NT2/D1 (cell line): ENCODE measurements at regions not wholly inside any gene's neighbourhood (a gene's known extent, or its start where the extent isn't known, plus 50 kb on each side); places are given as distances from the start of the nearest gene placed in this dataset.

Experiments used
- DNase-seq: peaks from one replicate; pipeline ENCODE4 v3.0.0-alpha.2; 2011; ENCODE audit warnings: low read depth, low spot score
- H3K27me3 ChIP-seq: 2 replicates; pipeline ENCODE4 v1.6.0; 2011; ENCODE audit warnings: mild to moderate bottlenecking; ENCODE audit not compliant: insufficient read length, insufficient read depth
- H3K36me3 ChIP-seq: 2 replicates; pipeline ENCODE4 v1.6.1; 2011; ENCODE audit warnings: mild to moderate bottlenecking, low read length, mixed read lengths; ENCODE audit not compliant: insufficient read depth, insufficient read length
- H3K4me1 ChIP-seq: 2 replicates; pipeline ENCODE4 v1.5.1; 2011; ENCODE audit not compliant: insufficient read depth, insufficient read length
- H3K4me3 ChIP-seq: 2 replicates; pipeline ENCODE4 v1.5.1; 2011; ENCODE audit warnings: low read depth; ENCODE audit not compliant: insufficient read length
- H3K9ac ChIP-seq: 2 replicates; pipeline ENCODE4 v1.6.0; 2011; ENCODE audit warnings: low read depth; ENCODE audit not compliant: insufficient read length
- H3K9me3 ChIP-seq: 2 replicates; pipeline ENCODE4 v1.5.1; 2011; ENCODE audit warnings: mild to moderate bottlenecking, low read length; ENCODE audit not compliant: insufficient read depth
- SUZ12 ChIP-seq: IDR thresholded peaks from 2 replicates; pipeline ENCODE4 v1.6.1; 2011; ENCODE audit not compliant: insufficient read length, insufficient read depth; ENCODE audit errors: extremely low read depth
- YY1 ChIP-seq: IDR thresholded peaks from 2 replicates; pipeline ENCODE4 v1.6.1; 2011; ENCODE audit not compliant: insufficient read length, insufficient read depth
- ZNF274 ChIP-seq: IDR thresholded peaks from 2 replicates; pipeline ENCODE4 v1.6.1; 2011; ENCODE audit warnings: mild to moderate bottlenecking, low read depth, low read length

DNA sequence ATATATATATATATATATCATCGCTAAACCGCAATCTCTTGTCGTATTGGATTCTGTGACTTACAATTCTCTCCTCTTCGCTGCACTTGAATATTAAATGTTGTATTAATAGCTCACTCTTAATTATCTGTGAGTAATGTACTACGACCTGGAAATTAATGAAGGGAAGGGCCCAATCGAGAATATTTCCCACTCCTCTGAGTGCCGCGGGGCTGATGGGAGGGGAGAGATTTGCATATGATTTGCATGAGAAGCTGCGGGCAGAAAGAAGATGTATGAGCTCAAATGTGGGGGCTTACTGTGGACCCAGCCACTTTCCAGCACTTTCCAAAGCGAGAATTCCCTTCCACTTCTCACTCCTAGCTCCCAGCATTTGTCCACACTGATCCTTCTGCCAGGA is 141.2 kb downstream of the MN1 start:
- Histone ChIP-seq H3K4me3 (no peak overlapping the region), H3K36me3 (no peaks in the 10 kb centered on the region), H3K27me3 (no peaks in the 10 kb centered on the region), H3K4me1 (no peaks in the 10 kb centered on the region), H3K9me3 (0 out of 2 replicates have a peak, but pooled peaks cover 7% of the 10 kb centered on the region), H3K9ac (no peak overlapping the region)
- no peak for TF ChIP-seq SUZ12
- DNase-seq: no peak

DNA sequence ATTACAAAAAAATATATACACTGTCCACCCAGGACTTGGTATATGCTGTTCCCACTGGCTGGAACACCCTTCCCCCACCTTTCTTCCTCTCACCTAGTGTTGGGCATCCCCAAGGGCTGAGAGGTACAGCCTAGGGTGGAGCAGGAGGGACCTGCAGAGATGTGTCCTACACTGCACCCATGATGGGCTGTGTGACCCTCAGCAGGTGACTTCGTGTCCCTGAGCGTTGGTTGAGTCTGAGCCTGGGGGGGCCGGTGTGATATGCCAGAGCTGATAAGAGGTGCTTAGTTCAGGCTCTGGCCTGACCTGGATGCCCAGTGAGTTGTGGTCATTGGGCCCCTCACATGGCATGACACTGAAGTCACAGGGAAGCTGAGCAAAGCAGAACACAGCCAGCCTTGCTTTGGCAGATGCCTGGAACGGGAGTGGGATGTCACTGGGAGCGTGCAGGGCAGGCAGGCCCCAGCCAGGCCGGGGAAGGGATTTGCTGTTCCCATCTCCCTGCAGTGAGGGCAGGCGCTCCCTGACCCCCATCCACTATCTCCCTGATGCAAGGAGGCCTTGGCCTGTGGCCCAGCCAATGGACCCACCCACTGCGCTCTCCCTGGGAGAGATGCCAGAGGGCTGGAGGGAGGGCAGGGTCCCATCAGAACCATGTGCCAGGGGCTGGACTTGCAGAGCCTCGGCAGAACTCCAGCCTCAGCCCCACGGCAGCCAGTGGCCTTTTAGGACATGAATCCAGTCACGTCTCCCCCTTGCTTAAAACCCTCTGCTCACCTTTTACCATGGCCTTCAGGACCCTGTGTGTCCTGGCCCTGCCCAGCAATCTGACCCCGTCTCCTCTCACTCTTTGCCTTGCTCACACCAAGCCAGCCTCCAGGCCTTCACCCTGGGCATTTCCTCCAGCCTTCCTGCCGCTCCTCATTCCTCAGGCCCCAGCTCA is 138.9 kb downstream of the MN1 start:
- no peak overlapping the region for H3K4me3 ChIP-seq
- DNase-seq: no peak
- no peaks in the 10 kb centered on the region for H3K36me3 ChIP-seq
- peaks cover 6% of the 10 kb centered on the region; the same call in 1 of the 2 replicates for H3K9me3 ChIP-seq
- H3K4me1 ChIP-seq: peaks cover 5% of the 10 kb centered on the region
- H3K27me3 ChIP-seq: no peaks in the 10 kb centered on the region
- TF ChIP-seq SUZ12: no peak
- TF ChIP-seq ZNF274: no peak
- TF ChIP-seq YY1: no peak
- H3K9ac ChIP-seq: no peak overlapping the region

DNA sequence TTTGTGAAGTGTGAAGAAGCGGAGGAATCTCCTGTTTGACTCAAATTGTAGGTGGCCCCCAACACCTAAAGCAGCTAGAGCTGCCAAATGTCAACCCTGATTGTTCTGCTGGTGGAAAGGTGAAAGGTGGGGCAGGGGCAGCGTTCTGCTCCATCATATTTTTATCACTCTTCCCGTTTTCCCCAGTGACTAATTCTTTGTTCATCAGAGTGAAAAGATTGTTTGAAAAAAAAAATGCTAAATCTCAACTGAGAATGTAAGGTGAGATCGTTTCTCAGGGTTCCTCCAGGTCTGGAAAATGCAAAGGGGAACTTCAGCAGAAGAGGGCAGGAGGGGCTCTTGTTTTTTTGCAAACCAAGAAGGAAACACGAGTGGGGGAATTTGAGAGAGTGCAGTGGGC is 137.7 kb downstream of the MN1 start:
- Histone ChIP-seq H3K4me3 (no peak overlapping the region), H3K9ac (no peak overlapping the region), H3K27me3 (no peaks in the 10 kb centered on the region), H3K36me3 (no peaks in the 10 kb centered on the region), H3K9me3 (peaks cover 6% of the 10 kb centered on the region; the same call in 1 of the 2 replicates), H3K4me1 (peaks cover 5% of the 10 kb centered on the region)
- DNase-seq: no peak
- TF ChIP-seq YY1 (no peak), SUZ12 (no peak), ZNF274 (no peak)

DNA sequence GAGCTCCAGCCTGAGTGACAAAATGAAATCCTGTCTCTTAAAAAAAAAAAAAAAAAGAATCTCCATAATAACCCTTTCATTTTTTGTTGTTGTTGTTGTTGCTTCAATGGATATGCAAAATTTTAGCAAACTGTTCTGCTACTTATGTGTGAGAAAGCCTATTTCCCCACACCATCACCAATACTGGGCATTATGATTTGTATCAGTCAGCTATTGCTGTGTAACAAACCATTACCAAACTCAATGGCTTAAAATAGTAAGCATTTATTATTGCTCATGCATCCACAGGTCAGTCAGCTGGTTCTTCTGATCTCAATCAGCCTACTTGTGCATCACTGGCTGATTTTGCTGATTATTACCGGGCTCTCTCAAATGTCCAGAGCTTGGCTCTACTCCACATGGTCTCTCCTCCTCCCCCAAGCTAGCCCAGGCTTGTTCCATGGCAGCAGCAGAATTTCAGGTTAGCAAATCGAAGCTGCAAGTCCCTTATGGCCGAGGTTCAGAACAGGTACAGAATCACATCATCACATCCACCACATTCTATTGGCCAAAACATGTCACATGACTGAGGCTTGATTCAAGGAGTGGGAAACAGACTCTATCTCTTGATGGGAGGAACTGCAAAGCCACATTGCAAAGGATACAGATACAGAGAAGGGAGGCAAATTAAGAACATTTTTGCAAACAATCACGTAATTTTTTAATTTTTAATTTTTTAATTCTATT is 135.1 kb downstream of the MN1 start:
- Histone ChIP-seq H3K9me3 (peaks cover 6% of the 10 kb centered on the region; the same call in 1 of the 2 replicates), H3K27me3 (no peaks in the 10 kb centered on the region), H3K4me3 (no peak overlapping the region), H3K9ac (no peak overlapping the region), H3K4me1 (peaks cover 19% of the 10 kb centered on the region), H3K36me3 (no peaks in the 10 kb centered on the region)
- no peak for TF ChIP-seq ZNF274
- no peak for TF ChIP-seq SUZ12
- TF ChIP-seq YY1: no peak
- DNase-seq: no peak

DNA sequence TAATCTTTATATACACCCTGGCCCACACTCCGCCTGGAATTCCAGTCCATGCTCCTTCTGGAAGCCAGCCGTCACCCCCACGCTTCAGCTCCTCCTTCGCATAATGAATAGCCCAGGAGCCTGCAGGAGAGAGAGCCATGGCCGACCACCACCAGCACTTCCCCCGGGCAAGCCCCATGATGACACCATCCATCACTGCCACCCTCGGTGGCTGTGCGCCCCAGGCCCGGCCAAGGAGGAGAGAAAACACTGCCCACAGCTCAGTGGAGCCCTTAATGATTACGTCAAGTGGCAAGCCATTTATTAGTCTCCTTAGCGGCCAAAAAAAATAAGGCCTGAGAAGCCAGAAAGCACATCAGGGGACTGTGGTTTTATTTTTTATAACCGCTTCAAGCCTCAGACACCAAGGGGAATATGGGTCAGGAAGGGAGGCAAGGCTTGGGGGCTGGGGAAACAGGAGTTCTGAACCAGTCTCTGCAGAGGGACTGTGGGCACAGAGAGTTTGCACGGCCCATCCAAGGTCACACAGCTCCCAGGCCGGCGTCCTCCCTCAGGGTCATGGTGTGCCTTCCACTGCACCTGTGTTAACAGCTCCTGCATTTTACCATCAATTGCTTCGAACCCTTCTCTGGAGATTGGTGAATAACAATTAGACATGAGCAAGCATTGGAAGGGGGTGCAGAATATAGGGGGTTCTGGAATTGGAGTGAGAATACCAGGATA is 134.3 kb downstream of the MN1 start:
- peaks cover 6% of the 10 kb centered on the region; the same call in 1 of the 2 replicates for H3K9me3 ChIP-seq
- no peaks in the 10 kb centered on the region for H3K36me3 ChIP-seq
- no peak for DNase-seq
- no peak overlapping the region for H3K4me3 ChIP-seq
- H3K9ac ChIP-seq: no peak overlapping the region
- peaks cover 21% of the 10 kb centered on the region for H3K4me1 ChIP-seq
- TF ChIP-seq ZNF274 (no peak), YY1 (no peak), SUZ12 (no peak)
- H3K27me3 ChIP-seq: no peaks in the 10 kb centered on the region

DNA sequence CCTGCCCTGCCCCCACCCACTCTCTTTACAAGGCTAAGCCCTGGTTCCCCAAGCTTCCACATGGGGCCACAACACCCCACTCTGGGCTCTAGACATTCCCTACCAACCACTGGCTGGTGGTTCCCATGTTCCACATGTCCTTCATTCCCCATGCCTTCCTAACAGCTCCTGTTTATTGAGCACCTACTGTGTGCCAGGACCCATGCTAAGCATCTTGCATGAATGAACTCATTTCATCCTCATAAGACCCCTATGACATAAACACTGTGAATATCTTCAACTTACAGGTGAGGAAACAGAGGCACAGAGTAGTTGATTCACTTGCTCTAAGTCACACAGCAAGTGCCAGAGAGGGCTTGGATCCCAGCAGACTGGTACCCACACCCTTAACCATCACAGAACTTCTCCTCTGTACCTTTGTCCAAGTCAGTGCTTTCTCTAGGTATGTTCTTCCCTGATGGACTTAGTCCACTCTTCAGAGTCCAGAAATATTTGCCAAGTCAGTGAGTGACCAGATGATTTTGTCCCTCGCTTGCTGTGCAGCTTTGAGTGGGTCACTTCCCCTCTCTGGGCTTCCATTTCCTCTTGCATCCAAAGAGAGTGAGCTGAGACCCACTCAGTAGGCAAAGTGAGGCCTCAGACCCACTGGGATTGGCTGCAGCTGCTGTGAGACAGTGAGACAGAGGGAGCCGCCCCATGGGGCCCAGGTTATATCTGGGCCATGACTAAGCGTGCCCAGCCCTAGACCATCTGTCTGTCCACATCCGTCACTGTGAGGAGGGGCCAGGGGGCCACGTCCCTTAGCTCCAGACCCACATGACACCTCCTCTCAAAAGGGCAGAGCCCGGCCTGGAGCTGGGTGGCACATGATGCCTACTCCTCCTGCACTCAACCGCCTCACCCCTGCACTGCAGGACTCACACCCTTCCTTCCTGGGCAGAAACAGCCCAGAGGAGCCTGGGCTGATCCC is 132.4 kb downstream of the MN1 start:
- Histone ChIP-seq H3K9ac (no peak overlapping the region), H3K27me3 (no peaks in the 10 kb centered on the region), H3K4me1 (peaks cover 21% of the 10 kb centered on the region), H3K4me3 (no peak overlapping the region), H3K36me3 (no peaks in the 10 kb centered on the region), H3K9me3 (peaks cover 6% of the 10 kb centered on the region; the same call in 1 of the 2 replicates)
- DNase-seq: no peak
- TF ChIP-seq SUZ12 (no peak), ZNF274 (no peak), YY1 (no peak)
